ENCODE measurements at regions not wholly inside any gene's neighbourhood (a gene's known extent, or its start where the extent isn't known, plus 50 kb on each side); places are given as distances from the start of the nearest gene placed in this dataset.
"Not testable (repeated sequence)": the region's sequence is repeated elsewhere in the genome, so short reads cannot be mapped to it uniquely, and the experiment has no call there.

GRCh38 chr4:87716371-87717265 lies 66.5 kb downstream of the DMP1 start:
- ATAC-seq, result no peak

GRCh38 chr4:87717276-87718031 lies 67.4 kb downstream of the DMP1 start:
- no peak for ATAC-seq

GRCh38 chr4:87718217-87718835 lies 68.2 kb downstream of the DMP1 start:
- no peak for ATAC-seq

DNA sequence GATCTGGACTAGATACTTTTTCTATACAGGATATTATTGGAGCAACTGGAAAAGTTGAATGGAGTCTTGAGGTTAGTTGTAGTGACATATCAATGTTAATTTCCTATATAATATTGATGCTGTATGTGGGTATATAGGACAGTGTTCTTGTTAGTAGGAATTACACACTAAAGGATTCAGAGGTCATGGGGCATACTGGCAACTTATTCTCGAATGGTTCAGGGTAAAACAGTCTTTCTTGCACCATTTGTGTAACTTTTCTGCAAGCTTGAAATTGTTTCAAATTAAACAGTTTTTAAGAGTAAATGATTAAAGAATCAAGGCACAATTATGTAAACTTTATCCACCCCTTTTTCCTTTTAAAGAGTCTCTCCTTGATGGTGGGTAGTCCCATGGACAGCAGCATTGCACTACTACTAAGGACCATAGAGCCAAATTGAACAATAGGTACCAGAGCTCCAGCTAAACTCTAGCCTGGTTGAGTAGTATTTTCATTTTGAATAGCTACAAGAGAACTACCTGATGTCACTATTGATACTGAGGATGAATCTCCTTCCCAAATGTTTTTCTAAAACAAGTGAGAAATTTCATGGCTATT lies 70.1 kb downstream of the DMP1 start:
- no peak for ATAC-seq

DNA sequence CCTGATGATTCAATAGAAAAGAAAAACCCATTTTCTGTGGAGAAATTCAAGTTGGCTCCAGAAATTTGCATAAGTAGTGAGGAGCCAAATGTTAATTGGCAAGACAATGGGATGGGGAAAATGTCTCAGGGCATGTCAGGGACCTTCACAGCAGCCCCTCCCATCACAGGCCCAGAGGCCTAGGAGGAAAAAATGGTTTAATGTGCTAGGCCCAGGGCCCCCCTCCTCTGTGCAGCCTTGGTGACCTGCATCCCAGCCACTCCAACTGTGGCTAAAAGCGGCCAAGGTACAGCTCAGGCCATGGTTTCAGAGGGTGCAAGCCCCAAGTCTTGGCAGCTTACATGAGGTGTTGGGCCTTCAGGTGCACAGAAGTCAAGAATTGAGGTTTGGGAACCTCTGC lies 74.1 kb upstream of the IBSP start:
- not testable (repeated sequence) for ATAC-seq

- no peak for ATAC-seq
These were observed 67.2 kb upstream of the IBSP start for GRCh38 chr4:87732033-87732765.

- ATAC-seq, result no peak
These were observed 65.3 kb upstream of the IBSP start for GRCh38 chr4:87734084-87734483.

GRCh38 chr4:87734936-87735335 lies 64.4 kb upstream of the IBSP start:
- ATAC-seq, result no peak

DNA sequence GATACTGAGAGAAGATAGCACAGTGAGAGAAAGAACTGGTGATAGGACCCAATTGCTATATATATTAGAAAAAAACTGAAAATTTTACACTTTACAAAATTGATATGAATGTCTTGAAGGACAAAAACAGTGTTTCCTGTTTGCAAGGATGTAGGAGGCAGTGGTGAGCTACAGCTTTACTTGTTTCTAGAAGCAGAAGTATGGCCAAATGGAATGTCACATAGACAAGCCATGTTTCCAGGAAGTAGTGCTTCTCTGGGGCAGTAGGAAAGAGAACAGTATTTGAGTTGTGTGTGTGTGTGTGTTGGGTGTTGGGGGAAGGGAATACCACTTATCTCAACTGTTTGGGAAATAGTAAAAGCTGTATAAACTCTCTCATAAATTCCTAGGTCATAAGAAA lies 60.9 kb upstream of the IBSP start:
- ATAC-seq, result no peak

DNA sequence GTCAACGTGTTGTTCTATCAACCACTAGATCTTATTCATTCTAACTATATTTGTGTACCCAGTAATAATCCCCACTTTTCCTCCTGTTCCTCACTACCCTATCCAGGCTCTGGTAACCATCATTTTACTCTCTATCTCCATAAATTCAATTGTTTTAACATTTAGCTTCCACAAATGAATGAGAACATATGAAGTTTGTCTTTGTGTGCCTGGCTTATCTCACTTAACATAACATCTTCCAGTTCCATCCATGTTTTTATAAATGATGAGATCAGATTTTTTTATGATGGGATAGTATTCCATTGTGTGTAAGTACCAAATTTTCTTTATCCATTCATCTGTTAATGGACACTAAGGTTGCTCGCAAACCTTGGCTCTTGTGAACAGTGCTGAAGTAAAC lies 59.9 kb upstream of the IBSP start:
- ATAC-seq, result no peak

GRCh38 chr4:87745064-87745807 lies 54.1 kb upstream of the IBSP start:
- peak in 1 of 2 donors; percentile 13 for ATAC-seq

DNA sequence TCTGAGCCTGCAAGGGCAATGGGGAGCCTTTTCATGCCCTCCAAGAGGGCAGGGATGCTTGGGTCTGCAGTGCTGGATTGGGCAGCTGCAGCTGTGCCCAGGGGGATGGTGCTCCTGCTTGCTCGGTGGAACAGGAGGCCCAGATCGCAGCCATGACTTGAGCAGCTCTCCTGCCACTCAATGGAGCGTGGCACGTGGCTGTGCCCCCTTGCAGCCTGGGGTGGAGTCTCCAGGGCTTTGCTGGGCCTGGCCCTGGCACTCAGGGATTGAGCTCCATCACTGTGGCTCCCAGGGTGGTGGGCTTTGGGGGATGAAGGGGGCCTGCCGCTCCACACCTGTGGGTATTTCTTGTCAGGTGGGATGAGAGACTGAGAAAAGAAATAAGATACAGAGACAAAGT lies 53.4 kb upstream of the IBSP start:
- no peak for ATAC-seq

All from activated CD4-positive, CD25-positive, alpha-beta regulatory T cell treated with anti-CD3 and anti-CD28 coated beads, Interleukin-2, amount 50 U/mL, for 24 hours (primary cell).